ENCODE measurements at regions not wholly inside any gene's neighbourhood (a gene's known extent, or its start where the extent isn't known, plus 50 kb on each side); places are given as distances from the start of the nearest gene placed in this dataset.

DNA sequence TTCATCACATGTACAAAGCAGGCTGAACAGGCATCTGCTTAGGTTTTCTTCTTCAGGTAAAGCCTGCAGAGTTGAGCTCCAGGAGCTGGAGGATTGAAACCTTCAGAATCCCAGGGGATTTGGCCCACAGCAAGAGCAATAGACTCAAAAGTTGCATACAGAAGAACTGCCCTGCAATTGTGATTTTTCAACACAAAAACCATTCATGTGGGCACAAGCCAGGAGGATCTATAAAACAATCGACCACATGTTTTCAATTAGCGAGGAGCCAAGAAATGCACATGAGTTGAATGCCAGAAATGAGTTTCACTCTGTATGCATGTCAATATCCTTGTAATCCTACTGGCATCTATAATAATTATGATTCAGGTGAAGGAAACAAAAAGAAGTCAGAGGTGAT, 576.4 kb downstream of the HDGFL1 start:
- H3K4me1 Mint-ChIP-seq: no peaks in the 10 kb centered on the region

DNA sequence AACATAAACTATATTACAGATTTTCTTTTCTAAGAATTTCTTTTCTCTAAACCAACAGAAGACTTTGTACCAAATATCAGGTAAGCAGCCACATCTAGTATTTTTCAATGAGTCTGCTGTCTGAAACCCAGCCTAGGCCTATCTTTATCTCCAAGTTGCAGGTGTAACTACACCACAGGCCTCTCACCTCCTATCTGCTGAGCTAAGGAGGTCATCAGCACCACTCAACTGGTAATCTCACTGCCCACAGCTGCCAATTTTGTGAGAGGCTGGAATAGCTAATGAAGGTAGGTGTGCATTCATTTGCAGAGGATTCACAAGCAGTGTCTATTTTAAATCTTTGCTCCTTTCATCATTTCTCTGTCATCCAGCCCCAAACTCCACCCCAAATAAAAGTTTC, 584.8 kb downstream of the HDGFL1 start:
- Mint-ChIP-seq H3K9me3 (peaks cover 2% of the 10 kb centered on the region), H3K36me3 (no peaks in the 10 kb centered on the region), H3K4me3 (no peak overlapping the region), H3K27ac (no peak overlapping the region), H3K4me1 (no peaks in the 10 kb centered on the region), H3K27me3 (no peaks in the 10 kb centered on the region)
- no peak for ATAC-seq

More for the DNA sequence above, 576.4 kb downstream of the HDGFL1 start:
- H3K27ac Mint-ChIP-seq: no peak overlapping the region
- no peak for ATAC-seq
- H3K4me3 Mint-ChIP-seq: no peak overlapping the region
- H3K36me3 Mint-ChIP-seq: no peaks in the 10 kb centered on the region
- no peaks in the 10 kb centered on the region for H3K9me3 Mint-ChIP-seq
- H3K27me3 Mint-ChIP-seq: no peaks in the 10 kb centered on the region

DNA sequence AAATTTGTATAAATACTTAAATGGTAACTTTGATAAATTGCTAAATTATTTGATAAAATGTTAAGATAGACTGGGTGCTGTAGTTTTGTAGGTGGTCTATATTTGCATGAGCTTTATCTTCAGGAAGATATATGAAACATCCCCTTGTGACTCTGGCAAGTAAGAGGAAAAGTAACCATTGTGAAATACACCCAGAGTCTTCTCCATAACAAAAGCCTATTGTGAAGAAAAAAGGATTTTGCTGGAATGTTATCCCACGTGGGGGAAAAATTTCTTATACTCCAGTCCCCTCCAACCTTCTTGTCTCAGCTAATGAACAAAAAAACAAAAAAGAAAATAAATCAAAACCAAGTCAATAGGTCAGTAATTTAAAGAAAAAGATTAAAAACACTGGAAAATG, 600.7 kb downstream of the HDGFL1 start:
- H3K36me3 Mint-ChIP-seq: no peaks in the 10 kb centered on the region
- no peak overlapping the region for H3K4me3 Mint-ChIP-seq
- H3K27ac Mint-ChIP-seq: no peak overlapping the region
- peaks cover 11% of the 10 kb centered on the region for H3K9me3 Mint-ChIP-seq
- no peaks in the 10 kb centered on the region for H3K27me3 Mint-ChIP-seq
- H3K4me1 Mint-ChIP-seq: no peaks in the 10 kb centered on the region
- no peak for ATAC-seq

DNA sequence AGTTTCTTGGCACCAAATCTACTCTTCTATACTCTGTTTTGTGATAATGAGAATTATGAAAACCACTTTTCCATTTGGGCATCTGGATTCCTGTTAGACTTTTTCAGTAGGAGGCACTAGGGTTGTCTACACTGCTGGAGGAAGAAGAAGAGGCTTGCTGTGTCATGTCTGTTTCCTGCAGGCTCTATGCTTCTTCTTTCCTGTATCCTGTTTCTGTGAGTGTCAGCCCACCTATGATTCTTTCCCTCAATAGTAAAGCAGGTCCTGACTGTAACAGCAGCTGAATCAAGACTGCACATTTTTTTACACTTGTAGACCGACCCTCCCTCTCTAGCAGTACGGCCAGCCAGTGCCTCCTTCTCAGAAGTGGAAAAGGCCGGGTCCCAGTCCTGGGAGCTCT, 603.9 kb downstream of the HDGFL1 start:
- no peaks in the 10 kb centered on the region for H3K36me3 Mint-ChIP-seq
- no peaks in the 10 kb centered on the region for H3K4me1 Mint-ChIP-seq
- H3K27ac Mint-ChIP-seq: no peak overlapping the region
- ATAC-seq: no peak
- no peaks in the 10 kb centered on the region for H3K27me3 Mint-ChIP-seq
- H3K4me3 Mint-ChIP-seq: no peak overlapping the region
- H3K9me3 Mint-ChIP-seq: peaks cover 14% of the 10 kb centered on the region

DNA sequence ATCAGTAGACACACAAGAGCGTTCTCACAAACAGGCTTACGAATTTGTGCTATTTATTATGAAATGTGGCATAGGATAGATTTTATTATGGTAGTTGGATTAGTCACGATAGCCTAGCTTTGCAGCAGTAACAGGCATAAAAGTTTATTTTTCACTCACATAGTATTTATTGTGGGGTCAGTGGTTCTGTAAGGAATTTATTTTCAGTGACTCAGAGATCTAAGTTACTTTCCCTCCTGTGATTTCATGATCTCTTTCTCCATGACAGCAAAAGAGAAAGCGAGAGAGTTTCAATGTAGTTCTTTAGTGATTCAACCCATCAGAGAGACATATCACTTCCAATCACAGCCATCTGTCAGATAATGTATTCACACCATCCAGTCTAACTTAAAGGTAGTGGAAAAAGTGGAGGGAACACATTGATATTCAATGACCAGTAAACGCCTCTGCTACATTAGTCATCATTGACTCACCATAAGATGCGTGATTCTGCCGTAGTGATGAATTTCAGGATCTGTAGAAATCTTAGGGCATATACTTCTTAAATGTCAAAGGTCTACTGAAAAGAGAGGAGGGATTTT, 605.5 kb downstream of the HDGFL1 start:
- no peak overlapping the region for H3K27ac Mint-ChIP-seq
- no peaks in the 10 kb centered on the region for H3K4me1 Mint-ChIP-seq
- H3K27me3 Mint-ChIP-seq: no peaks in the 10 kb centered on the region
- no peak for ATAC-seq
- H3K36me3 Mint-ChIP-seq: no peaks in the 10 kb centered on the region
- peaks cover 14% of the 10 kb centered on the region for H3K9me3 Mint-ChIP-seq
- H3K4me3 Mint-ChIP-seq: no peak overlapping the region

DNA sequence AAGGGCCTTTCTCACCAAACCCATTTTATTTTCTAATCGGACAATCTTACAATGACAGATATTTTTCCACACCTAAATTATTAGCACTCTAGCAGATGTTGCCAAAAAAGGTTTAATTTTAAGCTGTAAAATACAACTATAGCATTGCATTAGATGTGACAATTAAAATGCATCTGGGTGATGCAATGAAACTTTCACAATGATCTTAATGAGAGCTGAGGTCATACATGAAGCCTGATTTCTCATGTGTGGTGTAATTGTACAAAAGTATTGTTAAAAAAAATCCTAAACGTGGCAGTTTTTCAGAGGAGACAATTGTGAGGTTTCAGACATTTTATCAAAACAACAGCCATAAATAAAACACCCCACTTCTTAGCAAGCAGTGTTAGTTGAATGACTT, 606.0 kb downstream of the HDGFL1 start:
- Mint-ChIP-seq H3K27me3 (no peaks in the 10 kb centered on the region), H3K27ac (no peak overlapping the region), H3K36me3 (no peaks in the 10 kb centered on the region), H3K4me1 (no peaks in the 10 kb centered on the region), H3K9me3 (peaks cover 14% of the 10 kb centered on the region), H3K4me3 (no peak overlapping the region)
- no peak for ATAC-seq

DNA sequence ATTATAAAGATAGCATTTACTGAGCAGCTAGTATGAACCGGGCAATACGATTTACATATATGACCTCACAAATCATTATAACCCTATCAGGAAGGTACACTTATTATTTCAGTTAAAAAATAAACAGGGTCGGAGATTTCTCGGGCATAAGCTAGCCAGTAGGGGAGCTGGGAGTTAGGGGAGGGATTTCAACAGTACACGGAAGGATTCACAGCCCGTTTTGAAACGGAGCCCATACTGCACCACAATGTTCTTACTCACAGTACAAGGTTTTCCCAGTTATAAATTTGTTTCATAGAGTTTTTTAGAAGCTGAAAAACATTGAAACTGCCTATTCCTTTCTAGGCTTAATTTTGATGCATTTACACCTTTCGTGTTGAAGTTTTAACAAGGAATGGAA, 607.1 kb downstream of the HDGFL1 start:
- Mint-ChIP-seq H3K36me3 (no peaks in the 10 kb centered on the region), H3K4me1 (no peaks in the 10 kb centered on the region), H3K27me3 (no peaks in the 10 kb centered on the region), H3K4me3 (no peak overlapping the region), H3K27ac (no peak overlapping the region), H3K9me3 (peaks cover 11% of the 10 kb centered on the region)
- ATAC-seq: no peak

DNA sequence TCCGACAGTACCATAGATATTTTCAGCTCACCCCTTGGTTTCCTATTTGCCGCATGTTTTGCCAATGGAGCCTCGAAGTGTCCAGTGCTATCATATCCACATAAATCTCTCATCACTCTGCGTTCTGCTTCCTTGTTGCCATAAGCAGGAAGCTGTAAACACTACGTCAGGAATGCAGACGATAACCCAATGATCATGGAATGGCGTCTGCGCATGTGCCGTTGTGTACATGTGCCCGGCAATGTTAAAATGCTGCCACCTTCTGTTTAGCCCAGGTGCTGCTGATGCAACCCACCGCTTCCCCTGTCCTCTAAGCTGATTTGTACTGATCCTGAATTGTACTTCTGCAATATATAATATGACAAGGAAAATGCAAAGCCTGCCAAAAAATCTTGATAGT, 607.5 kb downstream of the HDGFL1 start:
- Mint-ChIP-seq H3K4me3 (no peak overlapping the region), H3K9me3 (peaks cover 11% of the 10 kb centered on the region), H3K27me3 (no peaks in the 10 kb centered on the region), H3K27ac (no peak overlapping the region), H3K4me1 (no peaks in the 10 kb centered on the region), H3K36me3 (no peaks in the 10 kb centered on the region)
- no peak for ATAC-seq

DNA sequence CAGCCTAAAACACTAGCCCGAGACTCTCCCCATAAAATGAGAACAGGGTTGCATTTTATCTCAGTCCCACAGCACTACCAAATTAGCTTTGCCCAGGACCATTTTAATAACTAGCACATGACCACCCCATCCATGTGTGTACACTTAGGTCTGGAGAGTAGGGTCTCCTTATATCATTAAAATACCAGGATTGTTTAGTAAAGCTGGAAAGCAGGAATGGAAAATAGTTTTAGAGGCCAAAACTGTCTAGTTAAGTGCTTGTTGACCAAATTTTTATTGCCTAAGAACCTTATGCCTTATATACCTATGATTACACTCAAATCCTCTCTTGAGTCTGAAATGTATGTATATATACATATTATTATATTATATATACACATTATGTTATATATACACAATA, 608.4 kb downstream of the HDGFL1 start:
- Mint-ChIP-seq H3K27ac (no peak overlapping the region), H3K27me3 (no peaks in the 10 kb centered on the region), H3K36me3 (no peaks in the 10 kb centered on the region), H3K4me3 (no peak overlapping the region), H3K4me1 (no peaks in the 10 kb centered on the region), H3K9me3 (peaks cover 7% of the 10 kb centered on the region)
- no peak for ATAC-seq

DNA sequence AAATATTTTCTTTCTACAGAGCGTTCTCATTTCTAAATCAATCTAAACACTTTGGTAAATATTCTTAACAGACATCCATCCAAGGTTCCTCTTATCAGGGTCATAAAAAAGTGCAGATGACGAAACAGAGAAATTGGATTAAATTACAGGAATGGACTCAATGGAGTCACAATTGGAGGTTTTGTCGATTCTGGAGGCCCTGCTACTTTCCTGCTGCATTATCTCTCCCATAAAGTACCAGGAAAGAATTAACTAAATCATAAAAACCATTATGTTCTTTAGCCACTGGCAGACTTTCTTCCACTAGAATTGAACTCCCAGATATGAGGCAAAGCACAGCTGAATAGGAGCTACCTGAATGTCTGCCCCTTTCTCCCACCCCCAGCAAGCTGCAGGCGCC, 610.6 kb downstream of the HDGFL1 start:
- Mint-ChIP-seq H3K27ac (no peak overlapping the region), H3K9me3 (peaks cover 3% of the 10 kb centered on the region), H3K4me1 (no peaks in the 10 kb centered on the region), H3K27me3 (no peaks in the 10 kb centered on the region), H3K4me3 (no peak overlapping the region), H3K36me3 (no peaks in the 10 kb centered on the region)
- ATAC-seq: no peak

DNA sequence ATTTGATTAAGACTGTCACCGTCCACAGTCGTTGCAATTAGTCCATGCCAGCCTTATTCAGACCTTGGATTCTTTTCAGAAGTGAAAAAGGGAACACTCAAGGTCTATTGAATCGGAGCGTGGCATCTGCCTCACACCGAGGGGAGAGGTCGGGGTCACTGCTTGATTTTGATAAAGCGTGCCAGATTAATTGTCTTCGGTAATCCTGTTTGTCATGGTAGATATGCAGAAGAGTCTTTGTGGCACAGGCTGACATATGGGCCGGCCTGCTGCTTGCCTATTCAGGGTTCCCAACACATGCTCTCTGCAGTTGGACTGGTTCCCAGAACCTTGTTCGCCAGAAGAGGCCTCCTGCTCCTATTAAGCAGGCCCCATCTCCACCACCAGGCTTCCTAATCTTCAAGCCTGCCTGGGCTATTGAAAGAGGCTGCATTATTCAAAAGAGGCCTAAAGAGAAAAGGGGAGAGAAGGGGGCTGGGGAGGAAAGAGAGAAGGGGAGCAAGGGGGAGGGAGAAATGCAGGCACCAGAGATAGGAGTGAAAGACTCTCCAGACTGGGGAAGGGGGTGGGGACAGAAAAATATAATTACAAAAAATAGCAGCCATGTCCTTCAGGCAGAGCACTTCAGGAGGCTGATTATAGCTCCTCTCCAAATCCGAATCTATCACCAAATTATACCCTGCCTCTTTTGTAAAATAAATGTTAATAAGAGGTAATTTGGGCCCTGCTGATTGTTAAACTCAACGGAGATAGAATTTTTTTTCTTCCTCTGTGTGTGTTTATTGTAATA, 611.3 kb downstream of the HDGFL1 start:
- Mint-ChIP-seq H3K36me3 (no peaks in the 10 kb centered on the region), H3K4me1 (no peaks in the 10 kb centered on the region), H3K27ac (no peak overlapping the region), H3K9me3 (peaks cover 3% of the 10 kb centered on the region), H3K4me3 (no peak overlapping the region), H3K27me3 (no peaks in the 10 kb centered on the region)
- ATAC-seq: no peak

DNA sequence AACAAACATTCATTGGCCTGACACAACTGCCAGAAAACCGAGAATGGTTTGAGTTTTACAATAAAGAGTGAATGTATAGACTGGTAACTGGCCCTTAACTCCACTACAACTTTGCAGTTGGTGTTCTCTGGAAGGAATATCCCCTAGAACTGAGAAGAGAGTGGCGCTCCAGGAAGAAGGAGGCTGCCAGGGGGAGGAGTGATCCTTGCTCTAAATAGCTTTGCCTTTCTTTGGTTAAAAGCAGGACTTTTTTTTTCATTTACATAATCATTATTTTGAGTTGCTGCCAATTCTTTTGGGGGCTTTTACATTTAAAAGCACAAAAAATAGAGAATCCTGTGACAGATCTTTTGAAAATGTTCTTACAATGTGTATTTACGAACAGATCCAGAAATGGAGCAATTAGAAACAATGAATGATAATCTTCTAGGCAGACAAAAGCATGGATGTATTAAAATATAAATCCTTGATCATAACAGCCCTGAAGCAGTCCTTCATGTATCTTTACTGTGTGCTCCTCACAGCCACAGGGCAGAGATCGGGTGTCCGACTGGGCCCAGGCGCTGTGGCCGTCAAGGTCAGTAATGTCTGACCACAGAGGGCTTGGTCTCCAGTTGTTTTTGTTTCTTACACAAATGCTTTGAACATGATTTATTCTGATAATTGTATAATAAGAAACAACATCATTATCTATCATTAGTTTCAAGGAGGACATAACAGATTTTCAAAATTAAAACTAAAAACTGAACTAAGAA, 612.2 kb downstream of the HDGFL1 start:
- H3K27me3 Mint-ChIP-seq: no peaks in the 10 kb centered on the region
- H3K36me3 Mint-ChIP-seq: no peaks in the 10 kb centered on the region
- ATAC-seq: no peak
- peaks cover 3% of the 10 kb centered on the region for H3K9me3 Mint-ChIP-seq
- H3K4me1 Mint-ChIP-seq: no peaks in the 10 kb centered on the region
- H3K27ac Mint-ChIP-seq: no peak overlapping the region
- H3K4me3 Mint-ChIP-seq: no peak overlapping the region

DNA sequence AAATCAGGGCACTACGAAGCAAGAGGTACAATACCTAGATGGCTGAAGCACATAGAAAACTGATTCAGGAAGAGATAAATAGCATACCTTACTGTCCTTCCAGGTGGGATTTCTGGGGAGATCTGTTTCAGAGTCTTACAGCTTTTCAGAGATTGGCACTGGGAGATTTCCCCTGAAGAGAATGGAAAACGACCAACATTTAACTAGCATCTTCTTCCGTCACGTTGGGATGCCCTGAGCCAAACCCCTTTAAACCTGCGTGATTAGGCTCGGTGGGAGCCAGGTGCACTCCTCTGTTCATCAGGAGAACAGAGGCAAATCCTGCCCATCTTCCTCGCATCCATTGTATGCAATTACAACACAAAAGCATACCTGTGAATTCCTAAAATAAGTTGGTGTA, 614.5 kb downstream of the HDGFL1 start:
- ATAC-seq: no peak
- Mint-ChIP-seq H3K36me3 (no peaks in the 10 kb centered on the region), H3K4me3 (no peak overlapping the region), H3K27me3 (no peaks in the 10 kb centered on the region), H3K9me3 (no peaks in the 10 kb centered on the region), H3K4me1 (no peaks in the 10 kb centered on the region), H3K27ac (no peak overlapping the region)

DNA sequence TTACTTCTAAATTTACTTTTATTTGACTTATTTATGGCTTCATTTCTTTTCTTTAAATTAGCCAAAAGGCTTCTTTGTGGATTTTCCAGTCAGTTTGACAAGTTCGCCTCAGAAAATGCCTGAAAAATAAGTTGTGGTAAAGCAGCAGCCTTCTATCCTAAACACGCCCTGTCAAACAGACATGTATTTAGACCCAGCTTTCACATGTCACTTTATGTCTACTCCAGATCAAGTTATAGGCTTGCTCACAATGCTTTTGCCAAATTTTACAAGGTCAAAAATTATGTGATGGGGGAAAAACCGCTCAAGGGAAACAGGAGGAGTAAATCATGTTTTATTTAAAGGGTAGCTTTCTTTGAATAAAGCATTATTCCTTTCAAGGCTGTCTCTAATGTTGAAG, 615.0 kb downstream of the HDGFL1 start:
- no peaks in the 10 kb centered on the region for H3K36me3 Mint-ChIP-seq
- ATAC-seq: no peak
- H3K4me3 Mint-ChIP-seq: no peak overlapping the region
- H3K27ac Mint-ChIP-seq: no peak overlapping the region
- no peaks in the 10 kb centered on the region for H3K27me3 Mint-ChIP-seq
- H3K9me3 Mint-ChIP-seq: no peaks in the 10 kb centered on the region
- no peaks in the 10 kb centered on the region for H3K4me1 Mint-ChIP-seq

DNA sequence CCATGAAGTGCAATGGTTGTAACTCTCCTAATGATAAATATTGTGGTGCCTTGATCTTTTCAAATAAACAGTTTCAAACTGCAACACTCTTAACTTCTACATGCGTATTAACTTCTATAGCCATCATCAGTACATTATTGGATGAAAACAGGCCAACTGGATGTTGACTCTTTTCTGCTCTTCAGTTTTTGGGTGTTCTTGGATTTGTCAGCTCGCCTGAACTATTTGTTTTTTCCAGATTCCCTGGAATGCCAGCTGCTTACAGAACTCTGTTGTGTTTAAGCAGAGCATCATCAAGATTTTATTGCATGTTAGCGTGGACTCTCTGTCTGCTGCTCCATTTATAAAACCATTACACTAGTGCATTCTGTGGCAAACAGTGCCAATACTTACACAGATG, 626.1 kb downstream of the HDGFL1 start:
- peaks cover 9% of the 10 kb centered on the region for H3K9me3 Mint-ChIP-seq
- no peak overlapping the region for H3K27ac Mint-ChIP-seq
- H3K4me1 Mint-ChIP-seq: no peaks in the 10 kb centered on the region
- no peaks in the 10 kb centered on the region for H3K27me3 Mint-ChIP-seq
- no peaks in the 10 kb centered on the region for H3K36me3 Mint-ChIP-seq
- ATAC-seq: no peak
- H3K4me3 Mint-ChIP-seq: no peak overlapping the region

DNA sequence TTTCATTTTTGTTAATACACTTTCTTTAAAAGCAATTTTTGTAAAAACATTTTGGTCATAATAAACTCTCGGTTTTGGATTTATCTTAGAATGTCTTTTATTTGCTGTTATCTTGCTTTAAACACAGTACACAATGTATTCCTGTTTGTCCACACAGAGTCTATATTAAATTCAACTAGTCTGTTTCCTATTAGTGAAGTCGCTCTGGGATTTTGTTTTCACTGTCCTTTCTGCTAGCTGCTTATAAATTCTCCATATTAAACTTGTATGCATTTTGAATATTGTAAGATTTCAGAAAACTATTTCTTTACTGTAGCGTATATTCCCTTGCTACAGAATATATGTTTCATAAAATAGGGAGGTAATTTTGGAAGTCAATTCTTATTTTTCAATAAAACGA, 630.2 kb downstream of the HDGFL1 start:
- Mint-ChIP-seq H3K4me3 (no peak overlapping the region), H3K27me3 (no peaks in the 10 kb centered on the region), H3K27ac (no peak overlapping the region), H3K4me1 (no peaks in the 10 kb centered on the region), H3K9me3 (peaks cover 2% of the 10 kb centered on the region), H3K36me3 (no peaks in the 10 kb centered on the region)
- ATAC-seq: no peak
